ENCODE measurements at regions not wholly inside any gene's neighbourhood (a gene's known extent, or its start where the extent isn't known, plus 50 kb on each side); places are given as distances from the start of the nearest gene placed in this dataset.

DNA sequence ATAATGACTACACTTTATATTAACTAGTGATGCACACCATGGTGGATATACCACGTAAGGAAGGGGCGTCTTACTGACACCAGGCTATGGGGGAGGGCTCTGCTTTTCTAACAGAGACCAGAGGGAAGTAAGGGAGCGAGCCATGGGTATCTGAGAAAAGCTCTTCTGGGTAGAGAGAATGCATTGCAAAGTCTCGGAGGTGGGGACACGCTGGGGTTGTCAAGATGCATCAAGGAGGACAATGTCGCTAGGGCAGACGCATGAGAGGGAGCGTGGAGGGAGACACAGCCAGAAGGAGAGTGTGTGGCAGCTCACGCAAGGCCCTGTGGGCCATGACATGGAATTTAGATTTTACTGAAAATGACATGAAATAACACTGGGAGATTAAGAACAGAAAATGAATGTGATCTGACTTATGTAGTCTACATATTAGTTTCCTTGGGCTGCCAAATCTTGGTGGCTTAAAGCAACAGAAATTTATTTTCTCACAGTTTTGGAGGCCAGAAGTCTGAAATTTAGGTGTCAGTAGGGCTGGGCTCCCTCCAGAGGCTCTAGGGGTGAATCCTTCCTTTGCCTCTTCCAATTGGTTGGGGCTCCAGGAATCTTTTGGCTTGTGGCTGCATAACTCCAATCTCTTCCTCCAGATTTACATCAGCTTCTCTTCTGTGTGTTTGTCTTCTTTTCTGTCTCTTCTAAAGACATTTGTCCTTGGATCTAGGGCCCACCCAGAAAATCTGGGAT lies 352.2 kb downstream of the CYRIA start:
- no peak overlapping the region for H3K4me3 ChIP-seq (replicated peaks in 1 of 3)
- TF ChIP-seq POLR2A (IDR thresholded peaks at IDR 0.05), result no peak
- TF ChIP-seq, protein P1, sequence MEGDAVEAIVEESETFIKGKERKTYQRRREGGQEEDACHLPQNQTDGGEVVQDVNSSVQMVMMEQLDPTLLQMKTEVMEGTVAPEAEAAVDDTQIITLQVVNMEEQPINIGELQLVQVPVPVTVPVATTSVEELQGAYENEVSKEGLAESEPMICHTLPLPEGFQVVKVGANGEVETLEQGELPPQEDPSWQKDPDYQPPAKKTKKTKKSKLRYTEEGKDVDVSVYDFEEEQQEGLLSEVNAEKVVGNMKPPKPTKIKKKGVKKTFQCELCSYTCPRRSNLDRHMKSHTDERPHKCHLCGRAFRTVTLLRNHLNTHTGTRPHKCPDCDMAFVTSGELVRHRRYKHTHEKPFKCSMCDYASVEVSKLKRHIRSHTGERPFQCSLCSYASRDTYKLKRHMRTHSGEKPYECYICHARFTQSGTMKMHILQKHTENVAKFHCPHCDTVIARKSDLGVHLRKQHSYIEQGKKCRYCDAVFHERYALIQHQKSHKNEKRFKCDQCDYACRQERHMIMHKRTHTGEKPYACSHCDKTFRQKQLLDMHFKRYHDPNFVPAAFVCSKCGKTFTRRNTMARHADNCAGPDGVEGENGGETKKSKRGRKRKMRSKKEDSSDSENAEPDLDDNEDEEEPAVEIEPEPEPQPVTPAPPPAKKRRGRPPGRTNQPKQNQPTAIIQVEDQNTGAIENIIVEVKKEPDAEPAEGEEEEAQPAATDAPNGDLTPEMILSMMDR (IDR thresholded peaks at IDR 0.05), result no peak
- DNase-seq, result no peak
- no peaks in the 10 kb centered on the region for H3K9me3 ChIP-seq
- H3K27ac ChIP-seq, result no peak overlapping the region
- WGBS, 2 donors, result 90 to 91% methylated on average over 9 of the region's 9 CpGs
- no peaks in the 10 kb centered on the region for H3K27me3 ChIP-seq
- H3K36me3 ChIP-seq, result no peaks in the 10 kb centered on the region
- H3K4me1 ChIP-seq, result no peaks in the 10 kb centered on the region
- intact Hi-C loops (cut with DNase I), result no loop called here

DNA sequence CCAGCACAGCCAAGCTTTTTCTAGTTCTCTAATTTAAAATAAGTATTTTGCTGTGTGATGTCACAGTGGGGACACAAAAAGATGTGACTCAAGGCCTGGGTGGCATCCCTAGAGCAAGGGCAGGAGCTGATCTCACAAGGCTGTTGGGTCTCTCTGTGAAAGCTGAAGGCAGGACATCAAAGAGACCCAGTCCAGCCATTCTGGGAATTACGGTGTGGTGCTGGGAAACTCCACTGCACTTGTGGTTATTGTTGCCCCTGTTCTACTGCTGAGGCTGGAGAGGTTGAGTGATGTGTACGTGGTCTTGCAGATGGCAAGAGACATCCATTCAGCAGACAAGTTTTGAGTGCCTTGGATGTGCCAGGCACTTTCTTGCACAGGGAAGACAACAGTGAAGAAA lies 352.9 kb downstream of the CYRIA start:
- H3K27me3 ChIP-seq, result no peaks in the 10 kb centered on the region
- no peak for DNase-seq
- no peak overlapping the region for H3K27ac ChIP-seq
- no peak for TF ChIP-seq POLR2A (IDR thresholded peaks at IDR 0.05)
- TF ChIP-seq, protein P1 (IDR thresholded peaks at IDR 0.05), result no peak
- 87 to 100% methylated on average over 2 of the region's 2 CpGs for WGBS, 2 donors
- H3K9me3 ChIP-seq, result no peaks in the 10 kb centered on the region
- H3K4me1 ChIP-seq, result no peaks in the 10 kb centered on the region
- no peak overlapping the region for H3K4me3 ChIP-seq (replicated peaks in 1 of 3)
- intact Hi-C loops (cut with DNase I), result no loop called here
- no peaks in the 10 kb centered on the region for H3K36me3 ChIP-seq

DNA sequence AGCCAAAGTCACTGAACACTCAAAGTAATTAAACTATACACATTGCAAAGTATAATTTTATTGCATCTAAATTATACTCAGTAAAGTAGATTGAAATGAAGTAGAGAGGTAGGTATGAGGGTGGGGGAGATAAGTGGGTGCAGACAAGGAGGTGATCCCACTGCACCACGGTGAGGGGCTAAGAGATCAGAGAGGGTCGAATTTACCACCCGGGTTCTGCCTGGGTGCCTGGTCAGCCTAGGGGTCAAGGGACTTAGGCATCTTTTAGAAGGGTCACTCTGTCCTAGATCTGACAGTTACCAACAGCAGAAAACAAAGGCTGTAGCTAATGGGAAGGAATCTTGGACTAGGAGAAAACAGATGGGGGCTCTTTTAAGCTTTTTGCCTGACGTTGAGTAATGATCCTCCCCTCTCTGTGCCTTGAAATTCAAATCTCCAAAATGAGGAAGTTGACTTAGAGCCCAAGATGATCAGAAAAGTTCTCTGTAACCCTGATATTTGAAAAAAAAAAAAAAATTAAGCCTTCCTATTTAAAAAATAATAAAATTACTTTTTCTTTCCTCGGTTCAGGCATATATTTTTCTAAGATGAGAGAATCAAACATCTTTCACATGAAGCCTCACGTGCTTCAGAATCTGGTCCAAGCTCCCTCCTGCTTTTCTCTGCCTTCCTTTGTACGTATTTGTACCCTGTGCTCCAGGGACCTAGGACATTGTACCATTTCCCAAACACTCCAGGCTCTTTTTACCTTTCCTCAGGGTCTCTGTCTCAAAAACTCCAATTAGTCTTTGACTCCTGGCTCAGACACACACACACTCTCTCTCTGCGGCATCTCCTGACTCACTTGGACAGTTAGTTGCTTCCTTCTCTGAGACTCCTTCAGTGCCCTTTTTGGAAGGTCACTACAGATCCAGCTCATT lies 353.9 kb downstream of the CYRIA start:
- intact Hi-C loops (cut with DNase I), result no loop called here
- Histone ChIP-seq H3K4me3 (replicated peaks in 1 of 3) (no peak overlapping the region), H3K9me3 (no peaks in the 10 kb centered on the region), H3K27me3 (no peaks in the 10 kb centered on the region), H3K4me1 (no peaks in the 10 kb centered on the region), H3K36me3 (no peaks in the 10 kb centered on the region), H3K27ac (no peak overlapping the region)
- DNase-seq, result no peak
- WGBS, 2 donors, result 64 to 68% methylated on average over 8 of the region's 8 CpGs
- no peak for TF ChIP-seq POLR2A (IDR thresholded peaks at IDR 0.05)
- TF ChIP-seq, protein P1 (IDR thresholded peaks at IDR 0.05), result no peak

DNA sequence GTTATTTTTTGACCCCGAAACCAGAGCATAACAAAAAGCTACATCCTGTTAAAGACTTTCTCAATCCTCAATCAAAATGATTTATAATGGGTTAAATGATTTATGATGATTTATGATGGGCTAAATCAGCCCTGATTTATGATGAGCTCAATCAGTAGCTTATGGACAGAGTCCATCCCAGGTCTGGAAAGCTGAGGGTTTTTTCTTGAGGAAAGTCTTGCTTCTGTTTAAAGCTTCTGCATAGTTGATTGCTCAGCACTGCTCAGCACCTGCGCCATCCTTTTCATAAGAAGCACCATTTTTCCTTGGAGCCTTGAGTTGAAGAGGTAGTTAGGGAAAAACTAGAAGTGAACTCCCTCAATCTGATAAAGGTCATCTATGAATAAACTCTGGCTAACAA lies 356.8 kb downstream of the CYRIA start:
- WGBS, 2 donors, result 95 to 97% methylated on average over 2 of the region's 2 CpGs
- no peak for DNase-seq
- Histone ChIP-seq H3K27me3 (no peaks in the 10 kb centered on the region), H3K9me3 (no peaks in the 10 kb centered on the region), H3K4me3 (replicated peaks in 1 of 3) (no peak overlapping the region), H3K4me1 (no peaks in the 10 kb centered on the region), H3K36me3 (no peaks in the 10 kb centered on the region), H3K27ac (no peak overlapping the region)
- TF ChIP-seq POLR2A (IDR thresholded peaks at IDR 0.05), result no peak
- TF ChIP-seq, protein P1 (IDR thresholded peaks at IDR 0.05), result no peak
- intact Hi-C loops (cut with DNase I), result no loop called here

Measured in thyroid gland (tissue), 4 donors.